Spleen (tissue), 11 donors: ENCODE measurements at regions not wholly inside any gene's neighbourhood (a gene's known extent, or its start where the extent isn't known, plus 50 kb on each side); places are given as distances from the start of the nearest gene placed in this dataset.

Source experiments
- DNase-seq: peaks from one replicate; pipeline ENCODE4 v3.0.0-alpha.2; 2020
- H3K27ac ChIP-seq, 8 donors: fragments of 200-600 bp; sonication (generic) in 7 of 8; 1 replicate in 4 of 8; 2 replicates in 4 of 8; pipeline versions ENCODE4 v1.5.0 to v1.8.0; 2016 to 2021; ENCODE audit warnings: inconsistent platforms in 4 of 8, mild to moderate bottlenecking in 4 of 8, moderate library complexity in 1 of 8
- H3K27me3 ChIP-seq, 7 donors: fragments of 200-600 bp; sonication (generic) in 6 of 7; replicated peaks in 1 of 7; 1 replicate in 4 of 7; 2 replicates in 3 of 7; pipeline versions ENCODE4 v1.5.0 to v1.8.0; 2016 to 2021; ENCODE audit warnings: inconsistent platforms in 3 of 7, mild to moderate bottlenecking in 1 of 7
- H3K36me3 ChIP-seq, 6 donors: fragments of 200-600 bp; sonication (generic) in 5 of 6; 1 replicate in 4 of 6; 2 replicates in 2 of 6; pipeline versions ENCODE4 v1.5.0 to v1.8.0; 2016 to 2021; ENCODE audit warnings: inconsistent platforms in 2 of 6
- H3K4me1 ChIP-seq, 6 donors: fragments of 200-600 bp; sonication (generic) in 5 of 6; 1 replicate in 3 of 6; 2 replicates in 3 of 6; pipeline versions ENCODE4 v1.5.0 to v1.8.0; 2016 to 2021; ENCODE audit warnings: inconsistent platforms in 3 of 6
- H3K4me3 ChIP-seq, 8 donors: fragments of 200-600 bp; sonication (generic) in 7 of 8; 1 replicate in 4 of 8; 2 replicates in 4 of 8; pipeline versions ENCODE4 v1.5.0 to v1.8.0; 2016 to 2021; ENCODE audit warnings: inconsistent platforms in 4 of 8, mild to moderate bottlenecking in 4 of 8, moderate library complexity in 2 of 8
- H3K9me3 ChIP-seq, 8 donors: fragments of 200-600 bp; sonication (generic) in 7 of 8; 1 replicate in 4 of 8; 2 replicates in 4 of 8; pipeline versions ENCODE4 v1.5.0 to v1.8.0; 2016 to 2021; ENCODE audit warnings: inconsistent platforms in 4 of 8
- POLR2A ChIP-seq, 3 donors: fragments of 450-650 bp; IDR thresholded peaks; one replicate each; pipeline ENCODE4 v1.5.1; 2017; ENCODE audit warnings: antibody characterized with exemption in 3 of 3, mild to moderate bottlenecking in 1 of 3
- POLR2AphosphoS5 ChIP-seq, 3 donors: sonication (generic); formaldehyde crosslinking; IDR thresholded peaks; one replicate each; pipeline ENCODE4 v1.5.1; 2017; ENCODE audit warnings: antibody characterized with exemption in 3 of 3
- WGBS, 5 donors: extraction: QIAGEN DNeasy Blood & Tissue Kit in 3 of 5; methylation state at CpG; one replicate each; pipeline versions ENCODE4 v1.1.5 to v1.1.7; 2013 to 2018; 5-methylcytosine and 5-hydroxymethylcytosine counted together
- intact Hi-C: fragments of 100-400 bp; cut with DNase I; formaldehyde crosslinking; loops from one replicate; pipeline ENCODE4 v1.15.0; 2023; ENCODE audit warnings: low total_unique reads
- TF ChIP-seq, protein P1 (sequence below), 11 experiments: fragments of 200-600 bp in 7 of 11; fragments of 450-650 bp in 4 of 11; sonication (generic) in 4 of 11; IDR thresholded peaks in 8 of 11; conservative IDR thresholded peaks in 3 of 11; 1 replicate in 7 of 11; 2 replicates in 4 of 11; pipeline versions ENCODE4 v1.4.0 to v1.8.0; 2016 to 2021; ENCODE audit warnings: antibody characterized with exemption in 11 of 11, inconsistent platforms in 4 of 11, mild to moderate bottlenecking in 1 of 11
- donor health status: healthy with polysubstance abuse.
- donor health status: DM: no; HTN: no; CAD: no; lungs with moderate emphysema.
- donor health status: DM: no; HTN: no; CAD: no.
- donor health status: Bipolar disorder and iron deficiency.
- donor health status: healthy.
- donor health status: DM: no; HTN: no; CAD: no.
- donor health status: DM: yes; HTN: yes; CAD: no.

DNA sequence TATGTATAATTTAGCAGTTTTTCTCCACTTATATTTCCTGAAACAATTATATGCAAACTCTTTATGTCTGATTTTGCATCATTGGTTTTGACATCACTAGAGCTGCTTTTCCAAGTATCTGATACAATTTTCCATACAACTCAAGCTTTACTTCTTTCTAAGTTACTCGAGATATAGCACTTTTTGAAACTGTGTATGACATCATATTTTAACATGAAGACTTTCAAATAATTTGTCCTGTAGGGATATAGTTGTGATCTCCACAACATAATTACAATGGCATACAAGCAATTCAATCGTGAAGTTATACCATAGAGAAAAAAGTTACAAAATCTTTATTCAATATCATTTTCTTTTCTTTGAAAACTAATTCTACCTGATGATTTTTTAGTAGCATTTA lies 173.0 kb downstream of the LEPR start:
- no peaks in the 10 kb centered on the region for H3K27me3 ChIP-seq
- H3K36me3 ChIP-seq, result no peaks in the 10 kb centered on the region

DNA sequence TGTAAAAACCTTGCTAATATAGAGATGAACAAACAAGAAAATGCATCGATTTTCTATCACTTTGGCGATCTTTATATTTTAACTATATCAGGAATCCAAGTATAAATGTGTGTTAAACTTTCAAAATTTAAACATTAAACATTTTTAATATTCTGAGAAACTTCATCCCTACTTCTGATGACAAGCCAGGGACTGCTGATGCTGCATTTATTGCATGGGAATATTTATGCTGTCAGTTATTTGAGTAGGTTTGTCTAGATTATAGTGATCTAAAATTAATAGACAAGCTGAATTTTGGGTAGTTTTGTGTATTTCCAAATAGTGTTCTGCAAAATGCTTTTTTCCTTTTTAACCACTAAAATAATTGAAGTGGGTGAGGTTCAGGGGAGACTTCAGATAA lies 175.3 kb downstream of the LEPR start:
- Histone ChIP-seq H3K27ac (no peak overlapping the region), H3K27me3 (no peaks in the 10 kb centered on the region), H3K4me1 (no peaks in the 10 kb centered on the region), H3K36me3 (no peaks in the 10 kb centered on the region), H3K9me3 (no peaks in the 10 kb centered on the region), H3K4me3 (no peak overlapping the region)
- TF ChIP-seq POLR2AphosphoS5 (IDR thresholded peaks at IDR 0.05), result no peak
- TF ChIP-seq, protein P1, sequence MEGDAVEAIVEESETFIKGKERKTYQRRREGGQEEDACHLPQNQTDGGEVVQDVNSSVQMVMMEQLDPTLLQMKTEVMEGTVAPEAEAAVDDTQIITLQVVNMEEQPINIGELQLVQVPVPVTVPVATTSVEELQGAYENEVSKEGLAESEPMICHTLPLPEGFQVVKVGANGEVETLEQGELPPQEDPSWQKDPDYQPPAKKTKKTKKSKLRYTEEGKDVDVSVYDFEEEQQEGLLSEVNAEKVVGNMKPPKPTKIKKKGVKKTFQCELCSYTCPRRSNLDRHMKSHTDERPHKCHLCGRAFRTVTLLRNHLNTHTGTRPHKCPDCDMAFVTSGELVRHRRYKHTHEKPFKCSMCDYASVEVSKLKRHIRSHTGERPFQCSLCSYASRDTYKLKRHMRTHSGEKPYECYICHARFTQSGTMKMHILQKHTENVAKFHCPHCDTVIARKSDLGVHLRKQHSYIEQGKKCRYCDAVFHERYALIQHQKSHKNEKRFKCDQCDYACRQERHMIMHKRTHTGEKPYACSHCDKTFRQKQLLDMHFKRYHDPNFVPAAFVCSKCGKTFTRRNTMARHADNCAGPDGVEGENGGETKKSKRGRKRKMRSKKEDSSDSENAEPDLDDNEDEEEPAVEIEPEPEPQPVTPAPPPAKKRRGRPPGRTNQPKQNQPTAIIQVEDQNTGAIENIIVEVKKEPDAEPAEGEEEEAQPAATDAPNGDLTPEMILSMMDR (IDR thresholded peaks at IDR 0.05 in 8 of 11, conservative IDR thresholded peaks at IDR 0.05 in 3 of 11), result no peak
- TF ChIP-seq POLR2A (IDR thresholded peaks at IDR 0.05), result no peak
- 89 to 99% (median 95%) methylated on average over 2 of the region's 2 CpGs for WGBS, 5 donors
- intact Hi-C loops, result no loop called here
- DNase-seq, result no peak

More for the DNA sequence above, 173.0 kb downstream of the LEPR start:
- H3K4me3 ChIP-seq, result no peak overlapping the region
- TF ChIP-seq, protein P1 (IDR thresholded peaks at IDR 0.05 in 8 of 11, conservative IDR thresholded peaks at IDR 0.05 in 3 of 11), result no peak
- TF ChIP-seq POLR2A (IDR thresholded peaks at IDR 0.05) (no peak), POLR2AphosphoS5 (IDR thresholded peaks at IDR 0.05) (no peak)
- intact Hi-C loops, result no loop called here
- no peaks in the 10 kb centered on the region for H3K4me1 ChIP-seq
- no peak overlapping the region for H3K27ac ChIP-seq
- DNase-seq, result no peak
- H3K9me3 ChIP-seq, result no peaks in the 10 kb centered on the region
- WGBS, 5 donors, result 88 to 93% (median 91%) methylated on average over 2 of the region's 2 CpGs

DNA sequence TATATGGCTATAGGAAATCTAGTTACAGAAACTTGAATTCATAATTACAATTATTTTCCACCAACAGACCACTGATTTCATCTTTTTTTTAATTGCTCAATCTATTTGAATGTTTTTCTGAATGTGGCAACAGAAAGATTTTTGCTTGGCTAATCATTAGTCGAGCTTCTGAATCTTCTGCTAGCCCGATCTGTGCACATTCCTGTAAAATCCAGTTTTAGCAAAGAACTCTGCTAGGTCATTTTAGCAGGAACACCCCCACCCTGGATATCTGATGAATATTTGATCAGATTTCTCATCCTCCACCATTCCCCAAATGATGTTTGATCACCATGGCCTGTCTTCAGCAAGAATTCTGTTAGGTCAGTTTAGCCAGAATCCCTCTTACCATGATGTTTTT lies 176.3 kb downstream of the LEPR start:
- H3K9me3 ChIP-seq, result no peaks in the 10 kb centered on the region
- intact Hi-C loops, result no loop called here
- no peaks in the 10 kb centered on the region for H3K27me3 ChIP-seq
- TF ChIP-seq POLR2AphosphoS5 (IDR thresholded peaks at IDR 0.05), result no peak
- TF ChIP-seq, protein P1 (IDR thresholded peaks at IDR 0.05 in 8 of 11, conservative IDR thresholded peaks at IDR 0.05 in 3 of 11), result no peak
- TF ChIP-seq POLR2A (IDR thresholded peaks at IDR 0.05), result no peak
- 91 to 99% (median 93%) methylated on average over 2 of the region's 2 CpGs for WGBS, 5 donors
- no peaks in the 10 kb centered on the region for H3K36me3 ChIP-seq
- H3K4me1 ChIP-seq, result no peaks in the 10 kb centered on the region
- no peak overlapping the region for H3K4me3 ChIP-seq
- no peak for DNase-seq
- H3K27ac ChIP-seq, result no peak overlapping the region

DNA sequence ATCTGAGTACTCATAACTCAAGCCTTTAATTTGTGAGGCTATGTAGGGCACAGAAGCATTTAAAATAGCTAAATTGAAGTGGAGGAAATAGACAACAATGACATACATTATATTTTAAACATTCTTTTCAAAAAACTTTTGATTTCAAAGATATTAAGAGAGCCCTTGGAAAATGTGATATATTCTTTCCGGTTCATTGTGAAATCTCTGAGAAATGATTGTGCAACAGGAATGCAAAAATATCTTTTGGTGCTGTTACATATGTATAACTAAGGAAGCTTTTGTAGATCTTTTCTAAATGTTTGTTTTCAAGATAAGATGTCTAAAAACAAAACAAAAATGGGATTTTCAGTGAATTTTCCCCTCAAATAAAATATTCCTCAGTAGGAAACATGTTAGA lies 185.2 kb downstream of the LEPR start:
- H3K36me3 ChIP-seq, result no peaks in the 10 kb centered on the region
- no peaks in the 10 kb centered on the region for H3K27me3 ChIP-seq
- TF ChIP-seq POLR2AphosphoS5 (IDR thresholded peaks at IDR 0.05), result no peak
- no peak for TF ChIP-seq POLR2A (IDR thresholded peaks at IDR 0.05)
- TF ChIP-seq, protein P1 (IDR thresholded peaks at IDR 0.05 in 8 of 11, conservative IDR thresholded peaks at IDR 0.05 in 3 of 11), result no peak
- no peak for DNase-seq
- H3K9me3 ChIP-seq, result no peaks in the 10 kb centered on the region
- no peak overlapping the region for H3K27ac ChIP-seq
- intact Hi-C loops, result no loop called here
- no peaks in the 10 kb centered on the region for H3K4me1 ChIP-seq
- WGBS, 5 donors, result 44 to 67% (median 60%) methylated on average over 1 of the region's 1 CpG
- H3K4me3 ChIP-seq, result no peak overlapping the region
